GM23248 (cell line): ENCODE measurements at regions not wholly inside any gene's neighbourhood (a gene's known extent, or its start where the extent isn't known, plus 50 kb on each side); places are given as distances from the start of the nearest gene placed in this dataset.

ENCODE experiments used
- EZH2 ChIP-seq: fragments of 200-600 bp; sonication (generic); IDR thresholded peaks from 2 replicates; pipeline ENCODE4 v1.6.1; 2018; ENCODE audit warnings: antibody characterized with exemption, mild to moderate bottlenecking; ENCODE audit not compliant: insufficient read depth, poor library complexity, severe bottlenecking
- EZH2phosphoT487 ChIP-seq: fragments of 200-600 bp; sonication (generic); IDR thresholded peaks from 2 replicates; pipeline ENCODE4 v1.6.1; 2018; ENCODE audit warnings: antibody characterized with exemption, moderate library complexity, mild to moderate bottlenecking, low read depth; ENCODE audit not compliant: insufficient read depth

DNA sequence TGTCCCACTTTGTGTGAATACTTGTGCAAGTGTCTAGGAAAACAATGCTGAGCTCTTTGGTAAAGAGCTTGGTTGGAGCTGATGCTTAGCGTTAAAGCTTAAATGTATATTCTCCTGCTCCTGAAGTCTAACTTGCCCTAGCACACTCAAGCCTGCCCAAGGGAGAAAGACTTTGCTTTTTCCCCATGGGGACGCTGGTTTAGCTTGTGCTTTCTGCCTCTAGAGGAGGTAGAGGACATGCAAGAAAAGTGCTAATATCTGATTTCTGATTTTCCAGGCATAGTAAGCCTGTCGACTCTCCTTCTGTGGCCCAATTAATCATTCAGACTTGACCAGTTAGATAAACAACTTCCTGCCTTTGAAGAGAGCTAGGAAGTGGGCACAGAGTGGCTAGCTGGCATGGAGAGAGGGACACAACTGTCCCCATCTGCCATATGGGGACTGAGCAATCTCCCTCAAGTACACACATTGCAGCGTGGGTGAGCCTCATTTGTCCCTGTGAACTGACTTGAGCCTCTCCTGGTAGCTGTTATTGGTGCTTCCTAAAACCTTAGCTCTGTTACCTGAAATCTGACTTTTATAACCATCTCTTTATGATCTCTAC lies 348.4 kb downstream of the BRINP1 start:
- TF ChIP-seq EZH2phosphoT487: no peak
- TF ChIP-seq EZH2: no peak
